Testis (tissue), 2 donors: ENCODE measurements at regions not wholly inside any gene's neighbourhood (a gene's known extent, or its start where the extent isn't known, plus 50 kb on each side); places are given as distances from the start of the nearest gene placed in this dataset.

Experiments
- DNase-seq: peaks from one replicate; pipeline ENCODE4 v3.0.0-alpha.2; 2019
- H3K27ac ChIP-seq, 2 donors: fragments of 200-600 bp; sonication (generic); one replicate each; pipeline ENCODE4 v1.5.1; 2019
- H3K27me3 ChIP-seq: fragments of 200-600 bp; sonication (generic); one replicate; pipeline ENCODE4 v1.5.1; 2019
- H3K36me3 ChIP-seq: fragments of 200-600 bp; sonication (generic); one replicate; pipeline ENCODE4 v1.5.1; 2017; ENCODE audit warnings: low read depth; ENCODE audit errors: missing control alignments
- H3K4me1 ChIP-seq: fragments of 200-600 bp; sonication (generic); one replicate; pipeline ENCODE4 v1.5.1; 2019
- H3K4me3 ChIP-seq, 2 donors: fragments of 200-600 bp; sonication (generic); one replicate each; pipeline ENCODE4 v1.5.1; 2017 to 2019
- H3K9me3 ChIP-seq: fragments of 200-600 bp; sonication (generic); one replicate; pipeline ENCODE4 v1.5.1; 2017
- POLR2A ChIP-seq: fragments of 450-650 bp; IDR thresholded peaks from one replicate; pipeline ENCODE4 v1.6.1; 2017; ENCODE audit warnings: antibody characterized with exemption, mild to moderate bottlenecking, moderate library complexity
- WGBS, 2 donors: methylation state at CpG; one replicate each; pipeline ENCODE4 v1.1.5; 2018; 5-methylcytosine and 5-hydroxymethylcytosine counted together
- intact Hi-C: fragments of 100-400 bp; cut with DNase I; formaldehyde crosslinking; loops from one replicate; pipeline ENCODE4 v1.15.1; 2023; ENCODE audit warnings: low total_unique reads
- TF ChIP-seq, protein P1 (sequence below), 3 experiments: fragments of 450-650 bp in 2 of 3; fragments of 200-600 bp in 1 of 3; sonication (generic) in 1 of 3; IDR thresholded peaks; one replicate each; pipeline ENCODE4 v1.5.1; 2016 to 2019; ENCODE audit warnings: antibody characterized with exemption in 3 of 3, mild to moderate bottlenecking in 2 of 3, moderate library complexity in 1 of 3

DNA sequence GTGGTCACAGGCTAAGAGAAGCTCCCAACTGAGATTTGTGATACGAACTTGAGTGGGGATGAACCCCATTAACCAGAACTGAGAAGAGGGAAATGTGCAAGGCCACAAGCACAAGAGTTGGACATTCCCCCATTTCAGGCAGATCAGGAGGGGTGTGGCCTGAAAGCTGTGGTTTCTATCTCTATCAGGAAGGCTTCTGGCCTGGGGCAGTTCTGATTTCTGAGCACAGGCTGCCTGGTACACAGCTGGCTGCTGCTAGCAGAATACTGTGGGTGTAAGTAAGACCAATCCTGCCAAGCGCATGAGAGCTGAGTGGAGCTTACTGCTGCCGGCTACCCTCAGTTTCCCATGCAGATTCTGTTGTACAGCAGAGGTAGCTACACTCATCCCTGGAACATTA is 484.6 kb downstream of the SATB2 start:
- TF ChIP-seq POLR2A: no peak
- TF ChIP-seq, protein P1, sequence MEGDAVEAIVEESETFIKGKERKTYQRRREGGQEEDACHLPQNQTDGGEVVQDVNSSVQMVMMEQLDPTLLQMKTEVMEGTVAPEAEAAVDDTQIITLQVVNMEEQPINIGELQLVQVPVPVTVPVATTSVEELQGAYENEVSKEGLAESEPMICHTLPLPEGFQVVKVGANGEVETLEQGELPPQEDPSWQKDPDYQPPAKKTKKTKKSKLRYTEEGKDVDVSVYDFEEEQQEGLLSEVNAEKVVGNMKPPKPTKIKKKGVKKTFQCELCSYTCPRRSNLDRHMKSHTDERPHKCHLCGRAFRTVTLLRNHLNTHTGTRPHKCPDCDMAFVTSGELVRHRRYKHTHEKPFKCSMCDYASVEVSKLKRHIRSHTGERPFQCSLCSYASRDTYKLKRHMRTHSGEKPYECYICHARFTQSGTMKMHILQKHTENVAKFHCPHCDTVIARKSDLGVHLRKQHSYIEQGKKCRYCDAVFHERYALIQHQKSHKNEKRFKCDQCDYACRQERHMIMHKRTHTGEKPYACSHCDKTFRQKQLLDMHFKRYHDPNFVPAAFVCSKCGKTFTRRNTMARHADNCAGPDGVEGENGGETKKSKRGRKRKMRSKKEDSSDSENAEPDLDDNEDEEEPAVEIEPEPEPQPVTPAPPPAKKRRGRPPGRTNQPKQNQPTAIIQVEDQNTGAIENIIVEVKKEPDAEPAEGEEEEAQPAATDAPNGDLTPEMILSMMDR (IDR thresholded peaks at IDR 0.05): no peak
- 76 to 93% methylated on average over 2 of the region's 3 CpGs for WGBS, 2 donors
- Histone ChIP-seq H3K9me3 (no peaks in the 10 kb centered on the region), H3K4me1 (no peaks in the 10 kb centered on the region), H3K27me3 (no peaks in the 10 kb centered on the region), H3K4me3 (no peak overlapping the region), H3K27ac (no peak overlapping the region), H3K36me3 (no peaks in the 10 kb centered on the region)
- intact Hi-C loops: no loop called here
- no peak for DNase-seq

DNA sequence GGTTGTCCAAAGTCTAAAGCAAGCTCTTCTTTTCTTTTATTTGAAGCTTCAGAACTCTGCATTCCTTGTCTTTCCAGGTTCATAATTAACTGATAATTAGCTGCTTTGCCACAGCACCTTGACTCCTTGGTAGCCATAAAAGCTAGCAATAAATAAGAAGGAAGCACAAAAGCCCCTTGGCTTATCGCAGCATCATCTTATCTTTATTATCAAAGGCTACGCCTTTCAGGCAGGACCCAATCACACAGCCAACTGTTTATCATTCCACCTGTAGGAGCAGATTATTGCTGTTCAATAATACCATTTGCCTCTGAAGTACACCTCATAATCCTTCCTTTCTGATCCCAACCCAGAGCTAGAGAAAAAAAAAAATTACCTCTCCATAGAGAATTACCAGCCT is 489.2 kb downstream of the SATB2 start:
- Histone ChIP-seq H3K27ac (no peak overlapping the region), H3K9me3 (no peaks in the 10 kb centered on the region), H3K36me3 (no peaks in the 10 kb centered on the region), H3K27me3 (no peaks in the 10 kb centered on the region), H3K4me3 (no peak overlapping the region), H3K4me1 (no peaks in the 10 kb centered on the region)
- DNase-seq: no peak
- 53 to 66% methylated on average over 2 of the region's 2 CpGs for WGBS, 2 donors
- intact Hi-C loops: no loop called here
- TF ChIP-seq POLR2A: no peak
- TF ChIP-seq, protein P1 (IDR thresholded peaks at IDR 0.05): no peak

DNA sequence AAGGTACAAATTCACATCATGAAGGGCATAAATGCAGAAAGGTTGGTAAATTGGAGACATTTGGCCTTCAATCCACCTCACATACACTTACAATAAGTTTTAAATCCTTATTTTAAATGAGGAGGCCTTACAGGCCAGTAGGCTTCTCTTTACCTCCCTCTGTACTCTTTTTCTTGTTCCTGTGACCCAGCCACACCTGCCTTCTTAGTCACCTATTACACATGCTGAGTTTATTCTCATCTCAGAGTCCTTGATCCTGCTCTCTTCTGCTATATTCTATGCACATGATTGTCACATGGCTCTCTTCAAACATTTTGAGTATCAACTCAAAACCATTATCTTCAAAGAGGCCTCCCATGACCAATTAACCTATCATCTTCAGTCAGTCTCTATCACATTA is 491.5 kb downstream of the SATB2 start:
- Histone ChIP-seq H3K27ac (no peak overlapping the region), H3K9me3 (no peaks in the 10 kb centered on the region), H3K4me1 (no peaks in the 10 kb centered on the region), H3K36me3 (no peaks in the 10 kb centered on the region), H3K4me3 (no peak overlapping the region), H3K27me3 (no peaks in the 10 kb centered on the region)
- no peak for DNase-seq
- TF ChIP-seq, protein P1 (IDR thresholded peaks at IDR 0.05): no peak
- TF ChIP-seq POLR2A: no peak
- intact Hi-C loops: no loop called here

DNA sequence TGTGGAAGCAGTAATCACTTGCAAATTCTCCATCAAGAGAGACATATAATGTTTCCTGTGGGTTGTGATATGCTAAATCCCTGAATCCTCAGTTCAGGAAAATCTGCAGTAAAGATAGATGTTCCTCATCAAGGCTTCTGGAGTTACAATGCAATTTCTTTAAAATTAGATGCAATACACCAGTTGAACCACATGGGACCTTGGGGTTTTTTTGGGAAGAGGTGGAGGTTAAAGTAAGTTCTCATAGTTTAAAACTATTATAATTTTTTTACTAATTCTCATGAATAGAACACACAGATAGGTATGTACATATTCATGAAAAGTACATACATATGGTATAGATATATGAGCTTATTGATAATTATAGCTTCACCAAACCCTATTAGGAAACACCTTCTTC is 496.2 kb downstream of the SATB2 start:
- no peaks in the 10 kb centered on the region for H3K36me3 ChIP-seq
- no peak for DNase-seq
- TF ChIP-seq, protein P1 (IDR thresholded peaks at IDR 0.05): peak in 1 of 3 experiments; percentile 23
- no peak for TF ChIP-seq POLR2A
- H3K9me3 ChIP-seq: no peaks in the 10 kb centered on the region
- H3K4me3 ChIP-seq: no peak overlapping the region
- H3K27me3 ChIP-seq: no peaks in the 10 kb centered on the region
- intact Hi-C loops: no loop called here
- no peak overlapping the region for H3K27ac ChIP-seq
- H3K4me1 ChIP-seq: no peaks in the 10 kb centered on the region

DNA sequence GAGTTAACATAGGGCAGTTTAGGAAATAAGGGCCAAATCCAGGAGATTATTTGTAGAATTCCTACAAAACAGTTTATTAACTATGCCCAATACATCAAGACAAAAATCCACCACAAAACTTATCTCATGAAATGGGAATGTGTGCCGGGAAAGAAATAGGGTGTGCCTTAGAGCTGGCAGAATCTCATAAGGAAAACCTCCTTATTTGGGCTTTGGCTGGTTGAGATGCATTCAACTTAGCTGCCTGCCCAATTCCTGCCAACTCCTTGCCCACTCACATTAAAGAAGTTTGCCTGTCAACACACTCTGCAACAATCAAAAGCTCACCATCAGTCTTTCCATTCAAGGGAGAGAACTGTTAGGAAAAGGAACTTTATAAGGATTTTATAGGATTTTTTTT is 500.6 kb downstream of the SATB2 start:
- no peak overlapping the region for H3K27ac ChIP-seq
- no peak for DNase-seq
- TF ChIP-seq, protein P1 (IDR thresholded peaks at IDR 0.05): no peak
- TF ChIP-seq POLR2A: no peak
- no peaks in the 10 kb centered on the region for H3K27me3 ChIP-seq
- 80 to 89% methylated on average over 1 of the region's 1 CpG for WGBS, 2 donors
- no peaks in the 10 kb centered on the region for H3K9me3 ChIP-seq
- no peak overlapping the region for H3K4me3 ChIP-seq
- H3K36me3 ChIP-seq: no peaks in the 10 kb centered on the region
- no peaks in the 10 kb centered on the region for H3K4me1 ChIP-seq
- intact Hi-C loops: no loop called here
